Gastrocnemius medialis (tissue), 4 donors: ENCODE measurements at regions not wholly inside any gene's neighbourhood (a gene's known extent, or its start where the extent isn't known, plus 50 kb on each side); places are given as distances from the start of the nearest gene placed in this dataset.

ENCODE experiments used
- ATAC-seq, 2 donors: fragments of 150-250 bp; one replicate each; pipeline ENCODE4 v1.9.1; 2016
- DNase-seq, 2 donors: peaks; one replicate each; pipeline ENCODE4 v3.0.0-alpha.2; 2019
- H3K27ac ChIP-seq, 4 donors: fragments of 200-600 bp; sonication (generic); 1 replicate in 1 of 4; 2 replicates in 3 of 4; pipeline ENCODE4 v1.5.1; 2016 to 2018; ENCODE audit warnings: mild to moderate bottlenecking in 2 of 4, moderate library complexity in 1 of 4
- H3K27me3 ChIP-seq, 3 donors: fragments of 200-600 bp; sonication (generic) in 2 of 3; 1 replicate in 1 of 3; 2 replicates in 2 of 3; pipeline versions ENCODE4 v1.5.1 to v1.6.0; 2016 to 2019; ENCODE audit warnings: mild to moderate bottlenecking in 1 of 3, moderate library complexity in 1 of 3
- H3K36me3 ChIP-seq, 2 donors: fragments of 200-600 bp; sonication (generic) in 1 of 2; one replicate each; pipeline ENCODE4 v1.5.1; 2017 to 2018
- H3K4me1 ChIP-seq, 2 donors: fragments of 200-600 bp; sonication (generic) in 1 of 2; one replicate each; pipeline ENCODE4 v1.5.1; 2016 to 2017; ENCODE audit warnings: mild to moderate bottlenecking in 2 of 2
- H3K4me3 ChIP-seq, 4 donors: fragments of 200-600 bp; sonication (generic) in 3 of 4; 1 replicate in 1 of 4; 2 replicates in 3 of 4; pipeline ENCODE4 v1.5.1; 2016 to 2019; ENCODE audit warnings: mild to moderate bottlenecking in 2 of 4
- H3K9me3 ChIP-seq, 3 donors: fragments of 200-600 bp; sonication (generic) in 2 of 3; 1 replicate in 1 of 3; 2 replicates in 2 of 3; pipeline ENCODE4 v1.5.1; 2016 to 2019
- POLR2A ChIP-seq, 2 donors: fragments of 450-650 bp; IDR thresholded peaks; one replicate each; pipeline ENCODE4 v1.6.1; 2017; ENCODE audit warnings: antibody characterized with exemption in 2 of 2, mild to moderate bottlenecking in 2 of 2, moderate library complexity in 2 of 2
- in situ Hi-C, 4 donors: fragments of 200-750 bp; cut with MboI; loops; one replicate each; pipeline versions ENCODE4 v1.15.0 to v1.8.0; 2017; ENCODE audit warnings: low sequenced_read_pairs in 4 of 4
- intact Hi-C: fragments of 100-400 bp; cut with DNase I; formaldehyde crosslinking; loops from one replicate; pipeline ENCODE4 v1.15.1; 2023; ENCODE audit warnings: low total_unique reads
- TF ChIP-seq, protein P1 (sequence below), 5 experiments: fragments of 450-650 bp in 3 of 5; fragments of 200-600 bp in 2 of 5; sonication (generic) in 2 of 5; IDR thresholded peaks in 4 of 5; conservative IDR thresholded peaks in 1 of 5; 1 replicate in 4 of 5; 2 replicates in 1 of 5; pipeline ENCODE4 v1.5.1; 2016 to 2019; ENCODE audit warnings: antibody characterized with exemption in 5 of 5, mild to moderate bottlenecking in 3 of 5, moderate library complexity in 3 of 5

DNA sequence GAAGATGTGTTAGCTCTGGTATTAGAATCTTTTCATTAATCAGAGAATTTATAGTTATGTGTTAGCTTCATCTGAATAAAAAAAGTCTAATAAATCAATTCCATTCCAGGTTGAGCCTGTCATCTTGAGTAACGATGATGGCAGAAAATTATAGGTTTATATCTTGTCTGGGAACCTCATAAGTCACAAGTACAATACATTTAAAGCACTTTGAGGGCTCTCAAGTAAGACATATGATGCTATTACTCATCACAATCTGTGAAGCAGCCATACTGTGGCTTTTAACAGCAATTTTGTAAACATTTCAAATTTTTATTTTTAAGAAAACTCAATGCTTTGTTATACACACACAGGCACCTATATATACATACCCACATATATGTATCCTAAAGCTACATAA lies 484.1 kb upstream of the VRK2 start:
- TF ChIP-seq, protein P1, sequence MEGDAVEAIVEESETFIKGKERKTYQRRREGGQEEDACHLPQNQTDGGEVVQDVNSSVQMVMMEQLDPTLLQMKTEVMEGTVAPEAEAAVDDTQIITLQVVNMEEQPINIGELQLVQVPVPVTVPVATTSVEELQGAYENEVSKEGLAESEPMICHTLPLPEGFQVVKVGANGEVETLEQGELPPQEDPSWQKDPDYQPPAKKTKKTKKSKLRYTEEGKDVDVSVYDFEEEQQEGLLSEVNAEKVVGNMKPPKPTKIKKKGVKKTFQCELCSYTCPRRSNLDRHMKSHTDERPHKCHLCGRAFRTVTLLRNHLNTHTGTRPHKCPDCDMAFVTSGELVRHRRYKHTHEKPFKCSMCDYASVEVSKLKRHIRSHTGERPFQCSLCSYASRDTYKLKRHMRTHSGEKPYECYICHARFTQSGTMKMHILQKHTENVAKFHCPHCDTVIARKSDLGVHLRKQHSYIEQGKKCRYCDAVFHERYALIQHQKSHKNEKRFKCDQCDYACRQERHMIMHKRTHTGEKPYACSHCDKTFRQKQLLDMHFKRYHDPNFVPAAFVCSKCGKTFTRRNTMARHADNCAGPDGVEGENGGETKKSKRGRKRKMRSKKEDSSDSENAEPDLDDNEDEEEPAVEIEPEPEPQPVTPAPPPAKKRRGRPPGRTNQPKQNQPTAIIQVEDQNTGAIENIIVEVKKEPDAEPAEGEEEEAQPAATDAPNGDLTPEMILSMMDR (IDR thresholded peaks at IDR 0.05 in 4 of 5, conservative IDR thresholded peaks at IDR 0.05 in 1 of 5), result no peak
- TF ChIP-seq POLR2A (IDR thresholded peaks at IDR 0.05), result no peak
- no peak overlapping the region for H3K27ac ChIP-seq
- H3K4me1 ChIP-seq, result no peaks in the 10 kb centered on the region
- no peaks in the 10 kb centered on the region for H3K27me3 ChIP-seq
- no peak overlapping the region for H3K4me3 ChIP-seq
- in situ Hi-C loops (no loop called here), intact Hi-C loops (no loop called here)
- no peak for ATAC-seq
- no peaks in the 10 kb centered on the region for H3K9me3 ChIP-seq
- H3K36me3 ChIP-seq, result no peaks in the 10 kb centered on the region
- DNase-seq, result no peak

DNA sequence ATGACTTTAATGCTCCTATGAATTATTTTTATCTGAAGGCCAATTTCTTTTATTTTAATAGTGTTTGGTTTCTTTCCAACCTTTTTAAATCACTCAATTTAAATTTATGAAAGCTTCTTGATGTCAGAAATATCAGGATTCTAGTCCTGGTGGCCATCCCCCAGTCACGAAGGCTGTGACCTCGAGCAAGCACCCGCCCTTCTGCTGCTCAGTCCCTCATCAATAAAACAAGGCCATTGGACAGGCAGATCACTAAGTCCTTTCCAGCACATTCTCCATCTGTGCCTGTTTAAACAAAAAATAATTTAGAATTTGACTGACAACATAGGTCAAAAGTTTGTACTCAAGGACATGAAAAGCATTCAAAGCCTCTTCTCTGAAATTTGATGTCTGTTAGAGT lies 483.6 kb upstream of the VRK2 start:
- H3K36me3 ChIP-seq, result no peaks in the 10 kb centered on the region
- H3K27me3 ChIP-seq, result no peaks in the 10 kb centered on the region
- H3K4me3 ChIP-seq, result no peak overlapping the region
- in situ Hi-C loops (no loop called here), intact Hi-C loops (no loop called here)
- DNase-seq (no peak), ATAC-seq (no peak)
- H3K4me1 ChIP-seq, result no peaks in the 10 kb centered on the region
- no peak overlapping the region for H3K27ac ChIP-seq
- TF ChIP-seq, protein P1 (IDR thresholded peaks at IDR 0.05 in 4 of 5, conservative IDR thresholded peaks at IDR 0.05 in 1 of 5), result no peak
- TF ChIP-seq POLR2A (IDR thresholded peaks at IDR 0.05), result no peak
- no peaks in the 10 kb centered on the region for H3K9me3 ChIP-seq

DNA sequence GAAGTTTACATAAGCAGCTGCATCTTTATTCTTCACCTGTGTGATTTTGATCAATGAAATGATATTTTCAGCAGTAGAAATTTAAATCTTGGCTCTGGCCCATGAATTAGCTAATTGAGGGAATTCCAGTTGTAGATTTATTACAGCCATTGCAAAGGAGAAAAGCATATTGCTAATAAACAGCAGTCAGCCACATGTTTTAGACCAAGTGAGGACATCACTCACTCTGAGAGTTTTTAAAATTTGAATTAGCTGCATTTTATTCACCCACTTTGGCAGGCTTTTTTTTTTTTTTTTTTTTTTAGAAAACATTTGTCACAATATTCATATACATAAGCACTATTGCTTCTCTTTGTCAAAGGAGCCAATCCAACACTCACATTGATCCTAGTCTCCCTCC lies 479.4 kb upstream of the VRK2 start:
- Histone ChIP-seq H3K36me3 (no peaks in the 10 kb centered on the region), H3K4me1 (no peaks in the 10 kb centered on the region), H3K9me3 (no peaks in the 10 kb centered on the region), H3K27ac (no peak overlapping the region), H3K4me3 (no peak overlapping the region), H3K27me3 (no peaks in the 10 kb centered on the region)
- in situ Hi-C loops (no loop called here), intact Hi-C loops (no loop called here)
- TF ChIP-seq POLR2A (IDR thresholded peaks at IDR 0.05), result no peak
- TF ChIP-seq, protein P1 (IDR thresholded peaks at IDR 0.05 in 4 of 5, conservative IDR thresholded peaks at IDR 0.05 in 1 of 5), result no peak
- DNase-seq, result no peak
- no peak for ATAC-seq

DNA sequence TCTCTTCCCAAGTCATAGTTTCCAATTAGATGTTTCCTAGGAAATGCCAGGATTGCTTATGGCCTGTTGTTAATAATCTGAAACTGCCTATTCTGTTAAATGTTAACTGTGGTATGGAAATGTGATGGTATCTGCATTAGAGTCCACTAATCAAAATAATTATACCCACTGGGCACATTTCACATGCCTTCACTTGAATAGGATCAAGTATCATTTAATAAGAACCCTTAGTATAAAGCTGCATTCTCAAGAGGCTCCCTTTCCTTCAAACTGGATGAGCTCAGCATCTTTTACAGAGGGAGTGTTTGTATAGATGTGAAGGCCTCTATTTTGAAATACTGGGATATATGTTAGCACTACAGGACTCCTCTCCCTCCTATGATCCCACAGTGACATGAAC lies 477.2 kb upstream of the VRK2 start:
- TF ChIP-seq POLR2A (IDR thresholded peaks at IDR 0.05), result no peak
- TF ChIP-seq, protein P1 (IDR thresholded peaks at IDR 0.05 in 4 of 5, conservative IDR thresholded peaks at IDR 0.05 in 1 of 5), result no peak
- intact Hi-C loops (no loop called here), in situ Hi-C loops (no loop called here)
- Histone ChIP-seq H3K36me3 (no peaks in the 10 kb centered on the region), H3K9me3 (no peaks in the 10 kb centered on the region), H3K27me3 (no peaks in the 10 kb centered on the region), H3K4me3 (no peak overlapping the region), H3K4me1 (no peaks in the 10 kb centered on the region), H3K27ac (no peak overlapping the region)
- ATAC-seq, result no peak
- DNase-seq, result no peak

DNA sequence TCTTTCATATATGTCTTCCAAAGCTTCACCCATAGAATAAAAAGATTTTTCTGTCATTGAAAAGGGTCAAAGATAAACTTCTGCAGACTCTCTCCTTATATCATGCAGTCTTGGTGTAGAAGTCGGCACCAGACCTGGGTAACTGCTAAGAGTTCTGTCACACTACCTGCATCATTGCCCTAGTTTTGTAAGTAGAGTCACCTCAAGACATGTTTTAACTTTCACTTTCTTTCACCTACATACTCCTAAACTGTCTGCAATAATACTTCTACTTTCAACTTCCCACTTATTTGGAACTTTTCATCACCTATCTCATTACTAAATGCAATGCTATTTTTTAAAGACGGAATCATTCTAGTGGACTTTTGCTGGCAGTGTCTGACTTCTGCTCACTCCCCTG lies 475.6 kb upstream of the VRK2 start:
- in situ Hi-C loops, result no loop called here
- Histone ChIP-seq H3K27ac (no peak overlapping the region), H3K27me3 (no peaks in the 10 kb centered on the region), H3K9me3 (no peaks in the 10 kb centered on the region), H3K4me1 (no peaks in the 10 kb centered on the region), H3K36me3 (no peaks in the 10 kb centered on the region), H3K4me3 (no peak overlapping the region)
- ATAC-seq (no peak), DNase-seq (no peak)
- no peak for TF ChIP-seq POLR2A (IDR thresholded peaks at IDR 0.05)
- TF ChIP-seq, protein P1 (IDR thresholded peaks at IDR 0.05 in 4 of 5, conservative IDR thresholded peaks at IDR 0.05 in 1 of 5), result no peak
- intact Hi-C loops, result no loop called here
